Stimulated activated CD8-positive, alpha-beta memory T cell treated with anti-CD3 and anti-CD28 coated beads, Interleukin-15, amount 100 ng/mL, for 48 hours (primary cell): ENCODE measurements at regions not wholly inside any gene's neighbourhood (a gene's known extent, or its start where the extent isn't known, plus 50 kb on each side); places are given as distances from the start of the nearest gene placed in this dataset.

Experiments
- DNase-seq, 2 donors: peaks; one replicate each; pipeline ENCODE4 v3.0.0-alpha.2; 2020; ENCODE audit warnings: low read depth in 2 of 2

GRCh38 chr16:64410306-64410705 lies 711.6 kb downstream of the CDH11 start:
- DNase-seq = no peak

DNA sequence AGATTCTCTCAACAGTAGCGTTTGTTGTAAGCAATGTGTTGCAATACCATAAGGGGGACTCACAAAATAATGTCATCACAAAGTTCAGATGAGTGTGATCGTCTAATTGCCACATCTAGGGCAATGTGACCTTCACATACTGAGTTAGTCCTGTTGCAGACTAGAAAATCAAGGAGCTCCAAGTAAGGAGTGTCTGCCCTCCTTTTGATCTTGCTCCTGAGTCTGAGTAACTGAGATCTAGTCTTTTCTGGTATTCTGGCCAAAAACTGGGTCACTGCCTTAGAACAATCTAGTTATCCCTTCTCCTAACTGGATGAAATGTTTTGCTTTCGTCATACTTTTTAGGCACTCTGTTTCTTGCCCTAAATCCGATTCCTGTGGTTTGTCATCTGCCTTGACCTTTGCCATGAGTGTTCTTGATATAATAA lies 712.1 kb downstream of the CDH11 start:
- no peak for DNase-seq

DNA sequence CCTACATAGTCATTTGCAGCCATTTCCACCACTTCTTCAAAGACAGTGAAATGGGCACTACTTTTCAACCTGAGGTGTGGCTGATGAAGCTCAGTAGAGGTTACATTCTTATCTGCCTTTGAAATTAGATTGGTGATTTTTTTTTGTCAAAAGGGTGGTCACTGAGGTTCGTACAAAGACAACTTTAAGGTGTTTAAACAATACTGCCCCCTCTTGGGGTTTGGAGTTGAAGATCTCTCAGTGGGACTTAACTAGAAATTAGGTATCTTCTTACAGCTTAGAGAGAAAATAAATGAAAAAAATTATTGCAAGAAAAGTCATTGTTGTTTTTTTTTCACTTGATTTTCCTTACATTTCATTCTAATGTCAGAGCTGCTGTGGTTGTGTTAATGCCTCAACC lies 713.2 kb downstream of the CDH11 start:
- no peak for DNase-seq

- no peak for DNase-seq
Measured at GRCh38 chr16:64406770-64407181, 715.1 kb downstream of the CDH11 start.

DNA sequence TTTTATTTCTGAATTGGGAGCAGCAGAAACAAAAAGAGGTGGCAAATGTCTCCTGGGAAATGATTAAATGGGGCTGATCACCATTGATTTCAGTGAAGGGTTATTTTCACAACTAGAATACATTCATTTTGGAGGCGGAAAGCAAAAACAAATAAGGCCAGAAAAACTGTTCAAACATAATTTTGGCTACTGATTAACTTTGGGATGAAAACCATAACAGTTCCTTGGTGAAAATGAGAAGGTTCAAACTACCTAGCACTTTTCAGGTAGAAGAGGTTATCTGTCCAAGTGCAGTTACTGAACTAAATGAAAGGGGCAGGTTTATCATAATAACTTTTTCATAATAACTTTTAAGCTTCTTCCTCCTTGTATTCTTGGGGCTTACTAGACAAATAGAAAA lies 718.5 kb downstream of the CDH11 start:
- DNase-seq = no peak

DNA sequence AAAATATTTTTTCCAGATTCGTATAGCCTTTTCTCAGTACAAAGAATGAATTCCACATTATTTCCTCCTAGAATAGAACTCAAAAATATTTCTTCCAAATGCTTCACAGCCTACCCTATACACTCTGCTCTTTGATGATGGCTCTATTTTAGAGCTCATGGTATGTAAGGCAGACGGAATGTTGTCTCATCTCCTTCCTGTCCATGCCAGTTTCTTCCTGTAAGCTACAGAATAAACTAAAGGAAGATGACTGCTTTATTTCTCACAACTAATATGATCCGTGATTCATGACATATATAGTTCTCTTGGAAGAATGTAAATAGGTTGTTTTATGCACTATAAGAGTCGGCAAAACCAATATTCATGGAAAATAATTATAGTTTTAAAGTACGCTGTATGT lies 723.1 kb downstream of the CDH11 start:
- no peak for DNase-seq

DNA sequence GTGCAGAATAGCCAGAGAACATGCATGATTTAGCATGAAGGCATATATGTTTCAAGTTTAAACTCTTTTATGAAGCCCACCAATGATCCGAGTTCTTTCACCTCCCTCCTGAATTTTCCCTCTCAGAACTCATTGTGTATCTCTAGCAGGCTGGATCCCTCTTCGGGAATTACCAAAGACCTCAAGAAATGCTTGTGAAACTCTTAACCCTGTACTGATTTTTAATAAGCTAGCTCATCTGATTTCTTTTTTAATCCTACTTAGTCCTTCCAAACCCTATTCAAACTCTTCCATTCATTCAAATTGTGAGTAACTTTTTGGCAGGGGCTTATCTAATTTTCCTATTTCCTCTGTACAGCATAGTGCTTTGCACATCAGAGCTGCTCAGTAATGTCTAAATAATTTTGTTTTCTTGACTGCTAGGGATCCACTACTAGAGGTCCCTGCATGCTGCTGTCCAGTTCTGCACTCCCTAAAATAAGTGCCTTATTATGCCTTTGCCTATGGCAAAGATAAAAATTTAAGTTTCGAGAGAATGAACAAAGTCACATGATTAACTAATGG lies 723.8 kb downstream of the CDH11 start:
- DNase-seq = no peak

DNA sequence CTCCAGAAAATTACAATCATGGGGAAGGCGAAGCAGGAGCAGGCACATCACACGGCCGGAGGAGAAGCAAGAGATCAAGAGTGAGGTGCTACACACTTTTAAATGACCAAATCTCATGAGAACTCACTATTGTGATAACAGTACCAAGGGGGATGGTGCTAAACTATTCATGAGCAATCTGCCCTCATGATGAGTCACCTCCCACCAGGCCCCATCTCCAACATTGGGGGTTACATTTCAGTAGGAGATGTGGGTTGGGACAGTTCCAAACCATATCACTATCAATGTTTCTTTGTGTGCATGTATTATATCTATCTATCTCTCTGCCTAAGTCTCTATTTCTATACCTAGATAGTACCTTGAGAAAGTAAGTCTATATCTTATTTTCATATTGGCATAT lies 724.8 kb downstream of the CDH11 start:
- no peak for DNase-seq

- DNase-seq = no peak
Measured at GRCh38 chr16:64394061-64394460, 727.8 kb downstream of the CDH11 start.

GRCh38 chr16:64392456-64392855 lies 729.4 kb downstream of the CDH11 start:
- no peak for DNase-seq

DNA sequence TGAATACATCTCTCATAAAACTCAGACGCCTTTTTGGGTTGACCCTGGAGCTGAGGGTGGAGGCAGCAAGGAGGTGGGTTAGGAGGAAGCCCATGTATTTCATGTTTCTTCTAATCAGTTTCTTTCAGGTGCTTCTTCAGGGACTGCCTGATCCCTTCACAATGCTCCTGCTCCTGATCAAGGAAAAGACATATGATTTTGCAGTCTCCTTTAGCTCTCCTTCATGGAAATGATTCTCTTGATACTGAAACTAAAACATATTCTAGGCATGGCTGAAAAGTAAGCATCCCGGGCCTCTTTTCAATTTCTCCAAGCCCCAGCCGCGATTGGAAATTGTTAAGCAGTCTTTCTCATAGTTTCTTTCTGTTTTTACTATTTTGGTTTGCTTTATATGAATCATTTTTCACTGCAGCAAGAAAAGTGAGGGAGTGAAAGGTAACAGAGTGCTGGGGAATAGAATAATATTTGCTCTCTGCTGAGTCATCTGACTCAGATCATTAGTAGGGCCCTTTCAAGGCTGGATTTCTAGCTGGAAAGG lies 730.7 kb downstream of the CDH11 start:
- no peak for DNase-seq

- no peak for DNase-seq
Measured at GRCh38 chr16:64390102-64390501, 731.8 kb downstream of the CDH11 start.

DNA sequence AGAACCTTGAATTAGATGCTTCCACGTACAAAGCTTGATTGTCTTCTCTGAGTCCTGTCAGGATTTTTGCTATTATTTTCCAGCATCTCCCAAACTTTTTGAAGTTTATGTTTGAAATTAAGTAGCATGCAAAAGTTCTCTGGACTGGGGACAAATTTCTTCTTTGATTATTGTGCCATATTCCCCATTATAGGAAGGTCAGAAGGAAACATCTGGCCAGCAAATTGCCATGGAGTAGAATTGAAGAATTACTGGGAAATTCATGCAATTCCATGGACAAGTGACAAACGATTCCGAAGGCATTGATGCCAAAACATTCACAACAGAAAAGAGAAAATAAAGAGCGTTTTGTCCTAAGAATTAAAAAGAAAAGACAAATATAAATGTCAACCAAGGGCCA lies 737.2 kb downstream of the CDH11 start:
- DNase-seq = no peak

DNA sequence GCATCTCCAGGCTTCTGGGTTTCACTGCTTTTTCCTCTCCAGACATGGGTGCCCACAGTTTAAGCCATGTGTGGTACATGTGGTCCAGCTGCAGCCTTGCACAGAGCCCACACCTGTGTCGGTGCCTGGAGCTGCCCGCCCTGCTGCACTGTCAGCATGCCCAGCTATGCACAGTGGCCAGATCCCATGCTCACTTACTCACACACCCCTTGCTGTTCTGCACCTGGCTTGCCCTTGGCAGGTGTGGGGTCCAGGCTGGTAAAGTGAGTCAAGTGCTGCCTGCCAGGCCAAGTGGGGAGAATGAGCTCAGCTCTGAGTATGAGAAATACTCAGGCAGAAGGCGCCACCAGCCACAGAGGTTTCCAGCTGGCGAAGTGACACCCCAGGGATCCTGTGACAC lies 739.9 kb downstream of the CDH11 start:
- no peak for DNase-seq

DNA sequence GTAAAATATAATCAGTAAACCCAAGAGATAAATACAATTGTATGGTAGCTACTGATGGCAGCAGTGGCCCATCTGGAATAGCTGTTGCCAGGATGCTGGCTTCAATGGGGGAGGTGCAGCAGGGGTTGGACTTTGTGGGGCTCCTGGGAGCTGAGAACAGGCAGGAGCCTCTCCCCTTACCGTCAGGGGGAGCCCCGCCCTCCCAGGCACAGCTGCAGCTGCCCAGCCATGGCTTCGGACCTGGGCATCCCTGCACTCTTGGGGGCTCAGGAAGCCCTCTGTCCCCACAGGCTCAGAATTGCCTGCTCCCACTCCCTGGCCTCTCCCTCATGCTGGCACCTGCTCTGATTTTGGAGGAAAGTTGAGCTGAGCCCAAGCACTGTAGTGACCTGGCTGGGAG lies 741.1 kb downstream of the CDH11 start:
- no peak for DNase-seq

GRCh38 chr16:64375391-64375980 lies 746.4 kb downstream of the CDH11 start:
- no peak for DNase-seq

- no peak for DNase-seq
Measured at GRCh38 chr16:64370112-64370511, 751.8 kb downstream of the CDH11 start.

- no peak for DNase-seq
Measured at GRCh38 chr16:64365448-64365931, 756.4 kb downstream of the CDH11 start.

- DNase-seq = no peak
Measured at GRCh38 chr16:64364894-64365293, 757.0 kb downstream of the CDH11 start.

DNA sequence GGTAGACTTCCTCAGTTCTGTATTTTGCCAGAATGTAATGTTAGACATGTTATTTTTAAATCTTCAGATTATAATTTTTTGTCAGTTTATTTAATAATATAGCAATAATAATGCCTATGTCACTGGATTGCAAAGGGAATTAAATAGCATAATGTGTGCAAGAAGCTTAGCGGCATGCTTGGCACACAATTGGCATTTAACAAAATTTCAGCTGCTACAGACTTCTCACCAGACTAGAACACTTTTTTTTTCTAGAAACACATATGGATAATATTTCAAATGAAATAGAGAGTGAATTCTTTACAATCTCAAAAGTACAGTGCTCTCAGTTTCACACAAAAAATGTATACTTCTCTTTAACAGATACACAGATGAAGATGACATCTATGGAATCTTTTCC lies 757.4 kb downstream of the CDH11 start:
- no peak for DNase-seq

- no peak for DNase-seq
Measured at GRCh38 chr16:64364016-64364415, 757.8 kb downstream of the CDH11 start.

GRCh38 chr16:64363039-64363438 lies 758.8 kb downstream of the CDH11 start:
- DNase-seq = no peak

DNA sequence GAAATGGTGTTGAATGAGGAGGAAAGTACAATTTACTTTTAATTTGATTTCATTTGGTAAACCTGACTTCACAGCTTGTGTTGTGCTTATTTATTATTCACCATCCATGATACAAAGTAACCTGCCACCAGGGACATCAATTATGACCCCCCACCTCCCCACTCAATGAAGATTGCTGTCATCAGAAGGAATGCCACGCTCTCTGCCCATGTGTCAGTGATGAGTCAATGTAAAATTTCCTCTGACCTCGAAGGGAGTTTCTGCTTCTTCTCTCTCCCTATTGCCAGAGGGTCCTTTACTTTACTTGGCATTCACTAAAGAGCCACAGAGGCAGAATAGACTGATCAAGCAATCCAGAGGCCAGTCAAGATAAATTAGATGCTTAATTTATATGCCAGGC lies 759.7 kb downstream of the CDH11 start:
- no peak for DNase-seq

GRCh38 chr16:64361753-64362152 lies 760.1 kb downstream of the CDH11 start:
- DNase-seq = no peak
